ENCODE measurements at regions not wholly inside any gene's neighbourhood (a gene's known extent, or its start where the extent isn't known, plus 50 kb on each side); places are given as distances from the start of the nearest gene placed in this dataset.

DNA sequence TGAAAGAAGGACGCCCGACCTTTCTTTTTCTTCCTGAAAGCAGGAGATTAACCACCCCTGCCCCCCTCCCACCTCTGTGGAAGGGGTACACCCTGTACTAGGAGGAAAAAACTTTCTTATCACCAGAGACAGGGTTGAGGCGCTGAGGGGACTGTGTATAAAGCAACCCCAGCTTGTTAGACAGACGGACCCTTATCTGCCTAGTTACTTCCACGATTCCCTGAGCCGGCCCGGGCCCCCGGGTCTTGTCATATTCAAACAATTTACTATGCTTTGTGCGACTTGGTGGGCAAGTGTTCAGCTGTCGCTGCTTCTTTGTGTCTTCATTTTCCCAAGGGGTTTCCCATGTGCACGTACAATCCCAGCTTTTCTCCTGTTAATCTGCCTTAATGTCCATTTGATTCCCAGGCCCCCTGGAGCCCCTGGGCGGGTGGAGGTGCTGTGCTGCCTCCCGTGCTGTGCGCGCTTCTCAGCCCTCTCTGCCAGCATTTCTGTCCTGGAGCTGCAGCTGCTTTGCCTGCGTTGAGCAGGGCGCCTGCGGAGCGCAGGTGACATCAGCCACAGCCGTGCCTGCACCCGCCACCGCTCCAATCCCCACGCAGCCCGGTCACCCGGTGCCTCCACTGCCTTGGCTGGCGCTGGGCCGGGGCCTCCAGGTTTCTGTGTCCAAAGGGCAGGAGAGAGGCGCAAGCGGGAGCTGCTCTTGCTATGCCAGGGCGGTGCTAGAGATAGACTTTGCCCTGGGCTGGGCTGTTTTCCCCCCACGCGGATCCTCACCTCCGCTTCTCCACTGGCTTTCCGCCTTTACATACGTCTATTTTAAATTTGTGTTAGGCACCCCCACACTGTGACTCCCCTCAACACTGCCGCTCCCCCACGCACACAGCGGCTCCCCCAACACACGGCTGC, 96.2 kb downstream of the TTLL2 start:
- TF ChIP-seq, protein P1, sequence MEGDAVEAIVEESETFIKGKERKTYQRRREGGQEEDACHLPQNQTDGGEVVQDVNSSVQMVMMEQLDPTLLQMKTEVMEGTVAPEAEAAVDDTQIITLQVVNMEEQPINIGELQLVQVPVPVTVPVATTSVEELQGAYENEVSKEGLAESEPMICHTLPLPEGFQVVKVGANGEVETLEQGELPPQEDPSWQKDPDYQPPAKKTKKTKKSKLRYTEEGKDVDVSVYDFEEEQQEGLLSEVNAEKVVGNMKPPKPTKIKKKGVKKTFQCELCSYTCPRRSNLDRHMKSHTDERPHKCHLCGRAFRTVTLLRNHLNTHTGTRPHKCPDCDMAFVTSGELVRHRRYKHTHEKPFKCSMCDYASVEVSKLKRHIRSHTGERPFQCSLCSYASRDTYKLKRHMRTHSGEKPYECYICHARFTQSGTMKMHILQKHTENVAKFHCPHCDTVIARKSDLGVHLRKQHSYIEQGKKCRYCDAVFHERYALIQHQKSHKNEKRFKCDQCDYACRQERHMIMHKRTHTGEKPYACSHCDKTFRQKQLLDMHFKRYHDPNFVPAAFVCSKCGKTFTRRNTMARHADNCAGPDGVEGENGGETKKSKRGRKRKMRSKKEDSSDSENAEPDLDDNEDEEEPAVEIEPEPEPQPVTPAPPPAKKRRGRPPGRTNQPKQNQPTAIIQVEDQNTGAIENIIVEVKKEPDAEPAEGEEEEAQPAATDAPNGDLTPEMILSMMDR (conservative IDR thresholded peaks at IDR 0.05; ENCODE audit: low read depth, low read length): no peak
- TF ChIP-seq EZH2 (IDR thresholded peaks at IDR 0.05; ENCODE audit: borderline replicate concordance, low read depth, low read length, poor library complexity, severe bottlenecking): no peak

Data from A673 (cell line).